ENCODE measurements at regions not wholly inside any gene's neighbourhood (a gene's known extent, or its start where the extent isn't known, plus 50 kb on each side); places are given as distances from the start of the nearest gene placed in this dataset.

DNA sequence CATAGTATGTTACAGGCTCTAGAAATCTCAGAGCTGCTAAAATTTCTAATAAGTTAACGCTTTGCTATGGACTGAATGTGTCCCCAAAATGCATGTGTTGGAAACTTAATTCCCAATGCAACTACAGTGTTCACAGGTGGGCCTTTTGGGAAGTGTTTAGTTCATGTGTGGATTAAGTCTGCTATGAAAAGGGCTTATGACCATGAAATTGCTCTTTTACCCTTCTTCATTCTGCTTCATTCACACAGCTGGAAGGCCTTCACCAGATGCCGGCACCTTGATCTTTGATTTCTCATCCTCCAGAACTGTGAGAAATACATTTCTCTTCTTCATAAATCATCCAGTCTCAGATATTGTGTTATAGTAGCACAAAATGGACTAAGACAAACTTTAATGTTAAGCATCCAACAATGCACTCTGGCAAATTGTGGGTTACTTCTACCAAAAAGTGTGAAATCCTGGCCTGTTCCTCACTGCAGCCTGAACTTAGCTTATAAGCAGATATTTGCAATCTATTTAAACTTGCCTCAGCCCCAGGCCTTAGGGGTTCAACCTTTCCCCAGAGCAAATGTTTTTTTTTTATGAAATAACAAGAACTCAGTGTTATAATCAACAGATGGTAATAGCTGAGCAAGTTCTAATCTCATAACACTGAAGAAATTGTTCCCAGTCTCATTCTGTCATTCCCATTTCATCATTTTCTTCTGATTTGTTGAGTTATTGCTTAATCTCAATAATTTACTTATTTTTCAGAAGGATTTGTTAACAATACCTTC is 523.6 kb downstream of the KIF20B start:
- TF ChIP-seq, protein P1, sequence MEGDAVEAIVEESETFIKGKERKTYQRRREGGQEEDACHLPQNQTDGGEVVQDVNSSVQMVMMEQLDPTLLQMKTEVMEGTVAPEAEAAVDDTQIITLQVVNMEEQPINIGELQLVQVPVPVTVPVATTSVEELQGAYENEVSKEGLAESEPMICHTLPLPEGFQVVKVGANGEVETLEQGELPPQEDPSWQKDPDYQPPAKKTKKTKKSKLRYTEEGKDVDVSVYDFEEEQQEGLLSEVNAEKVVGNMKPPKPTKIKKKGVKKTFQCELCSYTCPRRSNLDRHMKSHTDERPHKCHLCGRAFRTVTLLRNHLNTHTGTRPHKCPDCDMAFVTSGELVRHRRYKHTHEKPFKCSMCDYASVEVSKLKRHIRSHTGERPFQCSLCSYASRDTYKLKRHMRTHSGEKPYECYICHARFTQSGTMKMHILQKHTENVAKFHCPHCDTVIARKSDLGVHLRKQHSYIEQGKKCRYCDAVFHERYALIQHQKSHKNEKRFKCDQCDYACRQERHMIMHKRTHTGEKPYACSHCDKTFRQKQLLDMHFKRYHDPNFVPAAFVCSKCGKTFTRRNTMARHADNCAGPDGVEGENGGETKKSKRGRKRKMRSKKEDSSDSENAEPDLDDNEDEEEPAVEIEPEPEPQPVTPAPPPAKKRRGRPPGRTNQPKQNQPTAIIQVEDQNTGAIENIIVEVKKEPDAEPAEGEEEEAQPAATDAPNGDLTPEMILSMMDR (IDR thresholded peaks at IDR 0.05; ENCODE audit: insufficient read depth, low read length, poor library complexity, severe bottlenecking) = no peak
- no peak for TF ChIP-seq EZH2phosphoT487 (conservative IDR thresholded peaks at IDR 0.05; ENCODE audit: low read length)

Measured in SU-DHL-6 (cell line).